ENCODE measurements at regions not wholly inside any gene's neighbourhood (a gene's known extent, or its start where the extent isn't known, plus 50 kb on each side); places are given as distances from the start of the nearest gene placed in this dataset.

DNA sequence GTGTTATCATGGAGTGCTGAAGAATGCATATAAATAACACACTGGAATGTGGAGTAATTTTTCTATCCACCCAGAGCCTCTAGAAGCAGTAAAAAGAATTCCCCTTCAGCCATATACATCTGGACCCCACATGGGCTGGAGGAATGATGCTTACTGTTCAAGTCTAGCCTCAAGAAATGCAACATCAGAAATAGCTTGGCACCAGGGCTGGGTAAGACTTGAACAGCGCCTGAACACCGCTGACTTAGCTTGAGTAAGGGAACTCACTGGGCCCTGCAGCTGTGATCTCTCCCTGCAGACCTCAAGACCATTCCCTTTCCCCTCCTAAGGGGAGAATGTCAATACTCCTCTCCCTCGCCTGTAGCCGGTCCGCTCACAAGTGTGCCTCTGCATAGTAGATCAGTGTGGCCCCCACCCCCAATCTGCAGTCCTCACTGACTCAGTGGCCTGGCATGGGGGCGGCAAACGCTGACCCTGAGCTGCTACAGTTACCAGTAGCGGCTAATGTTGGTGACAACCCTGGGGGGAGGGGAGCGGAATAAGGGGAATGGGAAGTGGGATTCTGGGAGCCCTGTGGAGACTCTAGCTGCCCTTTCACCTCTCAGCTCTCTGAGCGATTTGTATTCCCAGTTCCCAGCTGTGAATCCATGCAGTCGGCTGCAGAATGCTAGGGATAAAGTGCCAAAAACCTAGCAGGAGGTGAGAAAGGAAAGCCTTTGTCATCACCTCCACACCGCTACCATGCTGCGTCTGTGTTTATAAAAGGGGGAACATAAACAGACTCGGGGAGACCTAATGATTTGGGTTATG lies 483.9 kb downstream of the DISC1 start:
- no peak for DNase-seq

DNA sequence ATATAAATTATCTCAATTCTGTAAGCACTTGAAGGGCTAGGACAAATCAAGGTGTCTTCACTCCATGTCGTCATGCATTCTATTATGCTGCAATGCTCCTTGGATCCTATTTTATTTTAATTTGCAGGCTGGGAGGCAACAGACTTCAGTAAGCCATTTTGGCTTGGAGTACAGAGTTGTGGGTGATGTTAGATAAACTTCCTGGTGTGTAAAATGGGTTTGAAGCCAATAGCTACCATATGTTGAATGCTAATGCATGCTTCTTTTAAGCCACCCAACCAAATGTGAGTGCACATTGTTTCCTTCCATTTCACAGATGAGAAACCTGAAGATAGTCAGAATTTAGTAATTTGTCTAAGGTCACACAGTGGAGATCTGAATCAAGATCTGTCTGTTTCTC lies 482.8 kb downstream of the DISC1 start:
- no peak for DNase-seq

DNA sequence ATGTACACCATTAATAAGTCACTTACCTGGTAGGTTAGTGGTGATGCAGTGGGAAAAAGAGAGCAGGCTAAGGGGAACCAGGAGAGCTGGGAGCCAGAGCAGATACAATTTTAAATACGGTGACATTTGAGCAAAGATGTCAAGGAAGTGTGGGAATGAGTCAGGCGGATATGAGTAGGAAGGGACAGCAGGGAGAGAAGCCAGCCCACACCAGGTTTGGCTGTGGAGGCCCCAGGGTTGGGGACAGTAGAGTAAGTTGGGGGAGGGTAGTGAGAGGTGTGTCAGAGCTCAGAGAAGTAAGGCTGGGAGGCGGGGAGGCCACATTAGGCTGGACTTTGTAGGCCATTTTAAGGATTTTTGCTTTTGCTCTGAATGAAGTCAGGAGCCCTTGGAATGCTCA lies 482.0 kb downstream of the DISC1 start:
- no peak for DNase-seq

DNA sequence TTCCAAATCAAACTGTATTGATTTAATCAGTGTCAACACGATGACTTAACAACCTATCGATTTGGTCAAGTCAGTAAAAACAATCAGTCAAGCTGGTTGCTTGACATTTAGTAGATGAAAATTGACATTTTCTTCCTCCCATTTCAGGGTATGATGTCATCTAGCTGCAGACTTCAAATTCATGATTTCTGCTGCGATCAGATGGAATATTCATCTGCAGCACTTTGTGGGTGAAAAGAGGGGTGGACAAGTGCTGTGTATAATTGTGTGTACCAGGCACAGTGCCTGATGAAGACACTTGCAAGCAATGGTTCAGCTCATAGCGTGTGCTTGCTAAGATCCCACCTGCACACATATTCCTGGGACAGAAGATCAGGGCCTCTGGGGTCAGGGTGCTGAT lies 479.8 kb downstream of the DISC1 start:
- no peak for DNase-seq

DNA sequence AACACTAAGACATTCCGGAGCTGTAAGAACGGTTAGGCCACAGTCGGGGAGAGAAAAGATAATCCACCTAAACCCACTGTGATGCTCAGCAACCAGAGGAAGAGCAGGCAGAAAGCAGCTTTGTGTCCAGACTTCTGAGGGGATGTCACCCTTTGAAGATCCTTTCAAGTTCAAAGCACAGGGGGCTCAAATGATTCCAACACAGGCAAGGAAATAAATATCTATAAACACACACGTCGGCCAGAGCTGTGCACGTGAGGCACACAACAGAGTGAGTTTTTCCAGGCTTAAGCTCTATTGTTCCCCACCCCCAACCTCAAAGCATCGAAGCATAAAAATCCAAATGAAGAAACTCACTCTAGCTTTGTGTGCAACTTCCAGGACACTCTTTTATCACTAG lies 479.0 kb downstream of the DISC1 start:
- no peak for DNase-seq

DNA sequence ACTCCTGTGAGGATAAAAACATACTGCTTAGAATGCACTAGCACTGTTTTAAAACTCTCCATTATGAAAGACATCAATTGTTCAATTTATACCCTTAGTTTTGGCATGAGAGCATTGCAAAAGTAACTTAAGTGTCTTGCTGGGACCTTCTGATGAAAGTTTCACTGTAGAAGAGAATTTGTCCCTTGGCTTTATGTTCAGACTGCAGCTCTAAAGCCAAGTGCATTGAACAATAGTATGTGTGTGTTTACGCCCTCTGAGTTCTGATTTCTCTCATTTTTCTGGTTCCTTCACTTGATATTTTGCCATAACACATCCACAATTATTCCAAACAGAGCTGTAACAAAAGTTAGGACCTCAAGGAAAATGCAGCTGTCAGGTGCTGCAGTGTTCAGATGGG lies 474.6 kb downstream of the DISC1 start:
- no peak for DNase-seq

DNA sequence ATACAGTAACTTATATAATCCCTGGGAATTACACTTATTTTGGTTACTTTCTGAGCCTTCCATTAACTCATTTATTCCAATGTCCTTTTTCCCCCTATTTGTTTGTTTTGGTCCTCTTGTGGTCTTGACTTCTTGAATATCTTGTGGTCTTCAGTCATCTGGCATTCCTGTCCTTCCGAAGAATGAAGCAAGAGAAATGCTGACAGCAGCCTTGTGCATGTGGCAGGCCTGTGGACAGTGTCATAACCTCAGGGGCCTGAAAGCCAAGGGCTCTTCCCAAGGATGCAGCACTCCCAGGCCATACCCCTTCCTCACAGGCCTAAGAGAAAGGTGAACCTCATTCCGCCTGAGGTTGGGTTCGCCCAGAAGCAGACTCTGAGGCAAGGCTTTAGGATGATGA lies 470.2 kb downstream of the DISC1 start:
- no peak for DNase-seq
